ENCODE measurements at regions not wholly inside any gene's neighbourhood (a gene's known extent, or its start where the extent isn't known, plus 50 kb on each side); places are given as distances from the start of the nearest gene placed in this dataset.

DNA sequence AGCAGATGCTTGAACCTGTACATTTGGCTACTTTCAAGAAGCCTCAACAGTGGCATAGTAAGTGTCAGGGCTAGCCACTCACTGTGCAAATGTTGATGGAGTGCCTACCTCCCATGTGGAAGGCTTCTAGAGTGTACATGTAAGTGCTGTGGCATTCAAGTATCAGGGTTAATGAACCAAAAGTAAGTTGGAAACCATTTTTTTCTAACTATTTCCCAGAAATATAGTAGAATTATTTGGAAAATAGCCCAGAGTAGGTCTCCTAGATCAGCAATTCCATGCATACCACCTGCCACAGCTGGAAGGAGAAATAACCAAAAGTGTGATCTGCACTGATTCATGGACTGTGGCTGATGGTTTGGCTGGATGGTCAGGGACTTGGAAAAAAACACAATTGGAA lies 53.3 kb downstream of the FOXD1 start:
- Histone ChIP-seq H3K9me3 (no peaks in the 10 kb centered on the region), H3K27ac (no peak overlapping the region), H3K36me3 (no peaks in the 10 kb centered on the region), H3K4me3 (no peak overlapping the region), H3K4me1 (no peaks in the 10 kb centered on the region), H3K27me3 (no peaks in the 10 kb centered on the region)
- DNase-seq (ENCODE audit: extremely low spot score in 2 of 2): no peak
- intact Hi-C loops (cut with DNase I): no loop called here
- TF ChIP-seq POLR2A (IDR thresholded peaks at IDR 0.05): no peak
- no peak for TF ChIP-seq POLR2AphosphoS5 (IDR thresholded peaks at IDR 0.05; ENCODE audit: insufficient read depth in 1 of 2, low read depth in 1 of 2)
- TF ChIP-seq, protein P1, sequence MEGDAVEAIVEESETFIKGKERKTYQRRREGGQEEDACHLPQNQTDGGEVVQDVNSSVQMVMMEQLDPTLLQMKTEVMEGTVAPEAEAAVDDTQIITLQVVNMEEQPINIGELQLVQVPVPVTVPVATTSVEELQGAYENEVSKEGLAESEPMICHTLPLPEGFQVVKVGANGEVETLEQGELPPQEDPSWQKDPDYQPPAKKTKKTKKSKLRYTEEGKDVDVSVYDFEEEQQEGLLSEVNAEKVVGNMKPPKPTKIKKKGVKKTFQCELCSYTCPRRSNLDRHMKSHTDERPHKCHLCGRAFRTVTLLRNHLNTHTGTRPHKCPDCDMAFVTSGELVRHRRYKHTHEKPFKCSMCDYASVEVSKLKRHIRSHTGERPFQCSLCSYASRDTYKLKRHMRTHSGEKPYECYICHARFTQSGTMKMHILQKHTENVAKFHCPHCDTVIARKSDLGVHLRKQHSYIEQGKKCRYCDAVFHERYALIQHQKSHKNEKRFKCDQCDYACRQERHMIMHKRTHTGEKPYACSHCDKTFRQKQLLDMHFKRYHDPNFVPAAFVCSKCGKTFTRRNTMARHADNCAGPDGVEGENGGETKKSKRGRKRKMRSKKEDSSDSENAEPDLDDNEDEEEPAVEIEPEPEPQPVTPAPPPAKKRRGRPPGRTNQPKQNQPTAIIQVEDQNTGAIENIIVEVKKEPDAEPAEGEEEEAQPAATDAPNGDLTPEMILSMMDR (IDR thresholded peaks at IDR 0.05): no peak

DNA sequence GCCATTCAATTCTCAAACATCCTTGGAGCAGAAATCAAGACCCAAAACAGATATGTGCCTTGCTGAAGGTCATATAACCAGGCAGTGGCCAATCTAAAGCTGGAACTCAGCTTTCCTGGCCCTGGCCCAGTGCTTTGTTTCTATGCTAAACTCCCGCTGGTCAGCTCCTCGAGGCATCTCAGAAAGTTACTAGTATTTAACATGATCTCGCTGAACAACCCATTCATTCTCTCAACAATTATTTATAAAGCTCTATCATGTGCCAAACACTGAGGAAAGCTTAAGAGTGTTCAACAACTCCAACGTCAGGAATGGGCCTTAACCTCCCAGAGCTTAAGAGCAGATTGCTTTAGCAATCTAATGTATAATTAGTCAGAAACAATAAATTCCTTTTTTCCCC lies 54.0 kb downstream of the FOXD1 start:
- intact Hi-C loops (cut with DNase I): no loop called here
- no peak overlapping the region for H3K27ac ChIP-seq
- TF ChIP-seq POLR2AphosphoS5 (IDR thresholded peaks at IDR 0.05; ENCODE audit: insufficient read depth in 1 of 2, low read depth in 1 of 2): no peak
- TF ChIP-seq POLR2A (IDR thresholded peaks at IDR 0.05): no peak
- TF ChIP-seq, protein P1 (IDR thresholded peaks at IDR 0.05): no peak
- H3K4me1 ChIP-seq: no peaks in the 10 kb centered on the region
- no peaks in the 10 kb centered on the region for H3K9me3 ChIP-seq
- no peak for DNase-seq (ENCODE audit: extremely low spot score in 2 of 2)
- no peaks in the 10 kb centered on the region for H3K27me3 ChIP-seq
- no peak overlapping the region for H3K4me3 ChIP-seq
- H3K36me3 ChIP-seq: no peaks in the 10 kb centered on the region

DNA sequence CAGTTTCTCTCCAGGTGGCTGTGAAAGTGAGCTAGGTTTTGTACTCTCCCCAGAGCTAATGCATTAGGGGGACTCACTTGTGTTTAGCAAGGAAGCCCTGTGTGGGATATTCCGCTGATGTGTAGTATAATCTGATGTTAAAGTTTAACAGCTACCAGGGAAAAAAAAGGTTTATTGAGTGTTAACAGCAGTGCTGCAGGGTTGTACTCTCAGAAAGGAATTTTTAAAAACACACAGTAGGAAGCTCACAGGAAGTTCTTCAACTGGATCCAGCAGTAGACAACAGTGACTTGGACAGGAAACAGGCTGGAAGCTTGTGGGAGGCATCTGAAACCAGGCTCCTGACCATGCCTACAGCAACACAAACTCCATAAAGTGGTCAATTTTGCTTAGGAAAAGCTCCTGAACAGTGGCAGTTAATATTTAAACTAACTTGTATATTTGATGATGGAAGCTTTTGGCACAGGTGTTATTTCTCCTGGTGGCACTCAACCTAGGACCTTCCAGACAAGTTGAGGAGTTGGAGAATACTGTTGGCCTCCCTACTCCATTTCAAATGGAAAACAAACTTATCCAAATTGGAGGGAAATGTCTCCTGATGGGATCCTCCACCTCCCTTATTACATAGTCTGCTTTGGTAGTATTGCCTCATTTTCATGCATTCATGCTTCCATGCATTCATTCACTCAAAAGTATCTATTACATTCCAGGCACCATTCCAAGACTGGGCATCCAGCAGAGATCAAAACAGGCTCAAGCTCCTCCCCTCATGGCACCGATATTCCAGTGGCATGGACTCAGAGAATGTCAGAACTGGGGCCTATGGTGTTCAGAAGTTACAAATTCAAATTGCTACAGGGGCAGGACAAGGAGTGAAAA lies 54.7 kb downstream of the FOXD1 start:
- Histone ChIP-seq H3K9me3 (no peaks in the 10 kb centered on the region), H3K36me3 (no peaks in the 10 kb centered on the region), H3K4me3 (no peak overlapping the region), H3K27me3 (no peaks in the 10 kb centered on the region), H3K27ac (no peak overlapping the region), H3K4me1 (no peaks in the 10 kb centered on the region)
- intact Hi-C loops (cut with DNase I): no loop called here
- TF ChIP-seq, protein P1 (IDR thresholded peaks at IDR 0.05): no peak
- TF ChIP-seq POLR2A (IDR thresholded peaks at IDR 0.05): no peak
- no peak for TF ChIP-seq POLR2AphosphoS5 (IDR thresholded peaks at IDR 0.05; ENCODE audit: insufficient read depth in 1 of 2, low read depth in 1 of 2)
- no peak for DNase-seq (ENCODE audit: extremely low spot score in 2 of 2)

DNA sequence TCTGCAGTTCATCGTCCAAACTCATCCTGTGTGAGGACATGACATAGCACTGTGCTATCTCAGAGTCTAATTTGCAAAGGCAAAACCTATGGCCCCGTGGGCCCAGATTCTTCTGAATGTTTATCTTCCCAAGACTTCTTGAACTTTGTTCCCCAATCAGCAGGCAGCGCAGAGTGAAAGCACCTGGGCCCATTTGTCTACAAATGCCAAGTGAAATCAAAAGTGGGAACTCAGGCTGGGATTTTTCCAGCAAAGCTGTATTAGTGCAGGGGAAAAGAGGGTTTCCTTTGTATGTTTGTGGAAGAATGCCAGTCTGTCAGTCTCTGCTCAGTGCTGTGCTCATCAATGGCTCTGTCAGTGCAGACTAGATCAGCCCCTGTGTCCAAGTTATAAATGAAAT lies 55.8 kb downstream of the FOXD1 start:
- Histone ChIP-seq H3K27ac (no peak overlapping the region), H3K36me3 (no peaks in the 10 kb centered on the region), H3K4me1 (no peaks in the 10 kb centered on the region), H3K27me3 (no peaks in the 10 kb centered on the region), H3K4me3 (no peak overlapping the region), H3K9me3 (no peaks in the 10 kb centered on the region)
- intact Hi-C loops (cut with DNase I): no loop called here
- DNase-seq (ENCODE audit: extremely low spot score in 2 of 2): no peak
- TF ChIP-seq POLR2A (IDR thresholded peaks at IDR 0.05) (no peak), POLR2AphosphoS5 (IDR thresholded peaks at IDR 0.05; ENCODE audit: insufficient read depth in 1 of 2, low read depth in 1 of 2) (no peak)
- TF ChIP-seq, protein P1 (IDR thresholded peaks at IDR 0.05): no peak

DNA sequence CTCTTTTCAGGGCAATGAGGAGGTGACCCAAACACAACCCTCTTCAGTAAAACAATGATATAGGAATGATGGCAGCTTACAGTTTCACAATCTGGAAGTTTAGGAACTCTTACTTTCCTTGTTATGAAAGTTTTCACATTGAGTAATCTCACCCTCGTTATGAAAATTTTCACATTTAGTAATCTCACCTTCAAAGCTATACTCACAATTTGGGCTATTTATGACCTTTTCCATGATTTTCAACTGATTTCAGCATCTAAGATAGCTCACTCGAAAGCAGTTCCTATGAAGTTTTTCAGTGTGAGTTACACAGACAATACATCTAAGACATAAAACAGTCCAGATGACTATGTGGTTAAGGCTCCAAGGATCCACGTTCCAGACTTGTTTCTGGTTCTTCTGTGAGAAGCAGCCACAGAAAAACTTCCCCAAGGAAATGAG lies 57.1 kb downstream of the FOXD1 start:
- Histone ChIP-seq H3K27ac (no peak overlapping the region), H3K36me3 (no peaks in the 10 kb centered on the region), H3K27me3 (no peaks in the 10 kb centered on the region), H3K4me1 (no peaks in the 10 kb centered on the region), H3K4me3 (no peak overlapping the region), H3K9me3 (no peaks in the 10 kb centered on the region)
- intact Hi-C loops (cut with DNase I): no loop called here
- no peak for DNase-seq (ENCODE audit: extremely low spot score in 2 of 2)
- no peak for TF ChIP-seq POLR2AphosphoS5 (IDR thresholded peaks at IDR 0.05; ENCODE audit: insufficient read depth in 1 of 2, low read depth in 1 of 2)
- TF ChIP-seq, protein P1 (IDR thresholded peaks at IDR 0.05): no peak
- TF ChIP-seq POLR2A (IDR thresholded peaks at IDR 0.05): no peak
